GM12878 (cell line): ENCODE measurements at regions not wholly inside any gene's neighbourhood (a gene's known extent, or its start where the extent isn't known, plus 50 kb on each side); places are given as distances from the start of the nearest gene placed in this dataset.

Experiments
- ATAC-seq: fragments of 200-7000 bp; cut with Tn5 transposase; 3 replicates; pipeline ENCODE4 v1.9.1; 2020; ENCODE audit warnings: mild to moderate bottlenecking, moderate library complexity
- BruUV-seq: library from RNA; stranded (reverse); fragments of 400-500 nt; replicated peaks from 2 replicates; lab custom pipeline; 2021; lab: Mats Ljungman, UMichigan
- CTCF ChIA-PET: fragments of 300-600 bp; sonication (Branson Sonifier 250); formaldehyde crosslinking; extraction: SDS; loops from one replicate; lab custom pipeline; 2021; ENCODE audit warnings: inconsistent platforms; lab: Yijun Ruan, JAX
- POLR2A ChIA-PET: fragments of 350-600 bp; formaldehyde crosslinking; extraction: SDS; loops from one replicate; lab custom pipeline; 2021; ENCODE audit warnings: inconsistent platforms; lab: Charles Lee
- RAD21 ChIA-PET: fragments of 300-600 bp; sonication (Branson Sonifier 250); formaldehyde crosslinking; loops from one replicate; lab custom pipeline; 2023; ENCODE audit warnings: antibody characterized with exemption; ENCODE audit not compliant: unreplicated experiment; lab: Charles Lee
- SMC1A ChIA-PET: fragments of 300-600 bp; sonication (Branson Sonifier 250); formaldehyde crosslinking; loops from one replicate; lab custom pipeline; 2023; ENCODE audit not compliant: unreplicated experiment, uncharacterized antibody; lab: Charles Lee
- DNase-seq: peaks from one replicate; pipeline ENCODE4 v3.0.0-alpha.2; 2011; ENCODE audit warnings: low read depth, low spot score
- FAIRE-seq: peaks from 3 replicates; lab custom pipeline; 2011; peaks lifted over from hg19 to GRCh38; lab: Jason Lieb, UNC
- H2AFZ ChIP-seq: 2 replicates; pipeline ENCODE4 v1.6.0; 2011; ENCODE audit warnings: low read depth, low read length, control low read depth; ENCODE audit not compliant: control insufficient read depth
- H3K27ac ChIP-seq: 2 replicates; pipeline ENCODE4 v1.5.1; 2011; ENCODE audit warnings: control low read depth; ENCODE audit not compliant: control insufficient read depth, insufficient read depth
- H3K27me3 ChIP-seq, 2 experiments: replicated peaks in 1 of 2; 2 replicates each; pipeline versions ENCODE4 v1.6.0 to v1.6.1; 2011; ENCODE audit warnings: low read length in 1 of 2; ENCODE audit not compliant: control insufficient read depth in 2 of 2, insufficient read depth in 2 of 2
- H3K36me3 ChIP-seq, 2 experiments: 2 replicates each; pipeline ENCODE4 v1.5.1; 2011; ENCODE audit warnings: low read length in 1 of 2; ENCODE audit not compliant: control insufficient read depth in 2 of 2, insufficient read depth in 2 of 2
- H3K4me1 ChIP-seq: 2 replicates; pipeline ENCODE4 v1.6.1; 2011; ENCODE audit warnings: mild to moderate bottlenecking, low read length, moderate library complexity, mixed read lengths; ENCODE audit not compliant: control insufficient read depth, insufficient read depth
- H3K4me2 ChIP-seq: 2 replicates; pipeline ENCODE4 v1.6.0; 2011; ENCODE audit warnings: control low read depth; ENCODE audit not compliant: control insufficient read depth, insufficient read depth
- H3K4me3 ChIP-seq: fragments of 200-600 bp; sonication (generic); 2 replicates; pipeline ENCODE4 v1.5.1; 2016
- H3K79me2 ChIP-seq: 2 replicates; pipeline ENCODE4 v1.6.0; 2011; ENCODE audit warnings: low read length; ENCODE audit not compliant: control insufficient read depth, insufficient read depth
- H3K9ac ChIP-seq: 2 replicates; pipeline ENCODE4 v1.8.0; 2011; ENCODE audit warnings: low read length, control low read depth, mixed read lengths; ENCODE audit not compliant: control insufficient read depth, insufficient read depth
- H3K9me3 ChIP-seq: replicated peaks from 3 replicates; pipeline ENCODE4 v1.5.1; 2011; ENCODE audit warnings: mild to moderate bottlenecking, low read length; ENCODE audit not compliant: control insufficient read depth, insufficient read depth
- H4K20me1 ChIP-seq: 2 replicates; pipeline ENCODE4 v1.6.0; 2011; ENCODE audit not compliant: control insufficient read depth, insufficient read depth
- ATF2 ChIP-seq: IDR thresholded peaks from 2 replicates; pipeline ENCODE4 v1.6.1; 2012; ENCODE audit warnings: low read length, inconsistent platforms
- E2F8 ChIP-seq: fragments of 450-650 bp; IDR thresholded peaks from 2 replicates; pipeline ENCODE4 v1.6.1; 2018; ENCODE audit warnings: mild to moderate bottlenecking, low read depth, moderate library complexity; ENCODE audit not compliant: partially characterized antibody
- ESRRA ChIP-seq: IDR thresholded peaks from 2 replicates; pipeline ENCODE4 v1.6.1; 2012; ENCODE audit warnings: mild to moderate bottlenecking, low read length, improper control_type of control experiment
- GABPA ChIP-seq: IDR thresholded peaks from 2 replicates; pipeline ENCODE4 v1.6.1; 2014; ENCODE audit warnings: antibody characterized with exemption, low read depth, mild to moderate bottlenecking, inconsistent platforms
- NR2C1 ChIP-seq: fragments of 450-650 bp; IDR thresholded peaks from 2 replicates; pipeline ENCODE4 v1.6.1; 2017; ENCODE audit warnings: antibody characterized with exemption, mild to moderate bottlenecking, moderate library complexity
- RAD51 ChIP-seq: fragments of 450-650 bp; IDR thresholded peaks from 2 replicates; pipeline ENCODE4 v1.6.1; 2016; ENCODE audit warnings: moderate library complexity, mild to moderate bottlenecking, inconsistent platforms
- RBBP5 ChIP-seq: fragments of 200-600 bp; sonication (generic); conservative IDR thresholded peaks from 2 replicates; pipeline ENCODE4 v1.6.1; 2016
- SIN3A ChIP-seq: IDR thresholded peaks from 2 replicates; pipeline ENCODE4 v1.6.1; 2012; ENCODE audit warnings: low read depth, low read length, improper control_type of control experiment
- SUPT20H ChIP-seq: IDR thresholded peaks from 2 replicates; pipeline ENCODE4 v1.6.1; 2011; ENCODE audit warnings: low read depth, mild to moderate bottlenecking, low read length, moderate library complexity, borderline replicate concordance; ENCODE audit not compliant: control insufficient read depth
- ZNF687 ChIP-seq: fragments of 450-650 bp; IDR thresholded peaks from 2 replicates; pipeline ENCODE4 v1.6.1; 2017; ENCODE audit warnings: mild to moderate bottlenecking, moderate library complexity
- WGBS: methylation state at CpG from one replicate; pipeline ENCODE4 v1.1.6; 2016; ENCODE audit warnings: low lambda C conversion rate; ENCODE audit not compliant: insufficient replicate concordance, insufficient coverage; ENCODE audit errors: missing lambda C conversion rate; 5-methylcytosine and 5-hydroxymethylcytosine counted together
- in situ Hi-C: fragments of 300-500 bp; cut with MboI; formaldehyde crosslinking; loops from 9 replicates; pipeline ENCODE4 v1.14.3; 2018; ENCODE audit warnings: mixed read lengths
- intact Hi-C: fragments of 100-400 bp; cut with micrococcal nuclease; formaldehyde crosslinking; loops from one replicate; pipeline ENCODE4 v1.14.2; 2022; ENCODE audit not compliant: unreplicated experiment

- ATAC-seq: no peak
- H3K79me2 ChIP-seq: no peaks in the 10 kb centered on the region
- no peak for DNase-seq
- FAIRE-seq: no peak
- POLR2A ChIA-PET: no interaction called here
- H3K4me2 ChIP-seq: no peak overlapping the region
- H3K27ac ChIP-seq: no peak overlapping the region
- BruUV-seq: no TSS peak
- intact Hi-C loops (no loop called here), in situ Hi-C loops (no loop called here)
- SMC1A ChIA-PET: no interaction called here
- H3K9me3 ChIP-seq: no peaks in the 10 kb centered on the region
- H3K4me1 ChIP-seq: no peaks in the 10 kb centered on the region
- H3K36me3 ChIP-seq: no peaks in the 10 kb centered on the region
- CTCF ChIA-PET: no interaction called here
- TF ChIP-seq ESRRA (no peak), GABPA (no peak), NR2C1 (no peak), SIN3A (no peak)
- RAD21 ChIA-PET: no interaction called here
- WGBS: 25% methylated on average over 4 of the region's 4 CpGs
- no peaks in the 10 kb centered on the region for H4K20me1 ChIP-seq
- no peak overlapping the region for H2AFZ ChIP-seq
- H3K4me3 ChIP-seq: no peak overlapping the region
- 0 out of 4 replicates have a peak, but pooled peaks cover 0 to 3% of the 10 kb centered on the region in 2 experiments for H3K27me3 ChIP-seq
- H3K9ac ChIP-seq: no peak overlapping the region
Measured at GRCh38 chr1:38690790-38691449, 168.7 kb downstream of the RRAGC start.

- intact Hi-C loops (no loop called here), in situ Hi-C loops (no loop called here)
- DNase-seq (no peak), ATAC-seq (no peak), FAIRE-seq (no peak)
- H3K9me3 ChIP-seq: no peaks in the 10 kb centered on the region
- WGBS: 0% methylated on average over 2 of the region's 2 CpGs
- ChIA-PET RAD21 (no interaction called here), CTCF (no interaction called here), SMC1A (no interaction called here), POLR2A (no interaction called here)
- H3K27ac ChIP-seq: no peak overlapping the region
- no peak overlapping the region for H3K9ac ChIP-seq
- no peaks in the 10 kb centered on the region for H4K20me1 ChIP-seq
- H3K36me3 ChIP-seq: no peaks in the 10 kb centered on the region
- no peaks in the 10 kb centered on the region for H3K27me3 ChIP-seq
- no peak overlapping the region for H2AFZ ChIP-seq
- BruUV-seq: no TSS peak
- no peaks in the 10 kb centered on the region for H3K79me2 ChIP-seq
- H3K4me1 ChIP-seq: no peaks in the 10 kb centered on the region
- no peak overlapping the region for H3K4me2 ChIP-seq
- no peak overlapping the region for H3K4me3 ChIP-seq
- no peak for TF ChIP-seq SUPT20H
- TF ChIP-seq RBBP5: no peak
- no peak for TF ChIP-seq RAD51
- TF ChIP-seq ATF2: no peak
- no peak for TF ChIP-seq E2F8
- TF ChIP-seq ZNF687: no peak
Measured at GRCh38 chr1:38686927-38687255, 172.7 kb downstream of the RRAGC start.
